Mucosa of descending colon (tissue), 3 donors: ENCODE measurements at regions not wholly inside any gene's neighbourhood (a gene's known extent, or its start where the extent isn't known, plus 50 kb on each side); places are given as distances from the start of the nearest gene placed in this dataset.
"Not testable (repeated sequence)": the region's sequence is repeated elsewhere in the genome, so short reads cannot be mapped to it uniquely, and the experiment has no call there.

Experiments used
- ATAC-seq: fragments of 200-7000 bp; cut with Tn5 transposase; one replicate; pipeline ENCODE4 v1.9.1; 2020; ENCODE audit warnings: mild to moderate bottlenecking, moderate library complexity
- DNase-seq, 3 donors: peaks; one replicate each; pipeline ENCODE4 v3.0.0-alpha.2; 2020
- H3K36me3 ChIP-seq: fragments of 200-600 bp; one replicate; pipeline ENCODE4 v1.8.0; 2021; ENCODE audit warnings: low read depth, mild to moderate bottlenecking
- H3K4me1 ChIP-seq: fragments of 200-600 bp; one replicate; pipeline ENCODE4 v1.8.0; 2021; ENCODE audit warnings: low read depth, mild to moderate bottlenecking
- H3K4me3 ChIP-seq: fragments of 200-600 bp; one replicate; pipeline ENCODE4 v1.8.0; 2021; ENCODE audit warnings: mild to moderate bottlenecking
- H3K9me3 ChIP-seq: fragments of 200-600 bp; one replicate; pipeline ENCODE4 v1.8.0; 2021; ENCODE audit warnings: mild to moderate bottlenecking
- intact Hi-C, 2 donors: fragments of 100-400 bp; cut with DNase I in 1 of 2; cut with micrococcal nuclease in 1 of 2; formaldehyde crosslinking; loops; one replicate each; pipeline versions ENCODE4 v1.11.0 to v1.11.1; 2022; cut with DNase I, micrococcal nuclease
- TF ChIP-seq, protein P1 (sequence below): fragments of 200-600 bp; IDR thresholded peaks from one replicate; pipeline ENCODE4 v1.8.0; 2022; ENCODE audit warnings: antibody characterized with exemption, mild to moderate bottlenecking
- donor health status: DM: no; HTN: no; CAD: no; lungs with moderate emphysema.
- donor health status: DM: no; HTN: no; CAD: no.
- donor health status: DM: no; HTN: yes; CAD: no.

DNA sequence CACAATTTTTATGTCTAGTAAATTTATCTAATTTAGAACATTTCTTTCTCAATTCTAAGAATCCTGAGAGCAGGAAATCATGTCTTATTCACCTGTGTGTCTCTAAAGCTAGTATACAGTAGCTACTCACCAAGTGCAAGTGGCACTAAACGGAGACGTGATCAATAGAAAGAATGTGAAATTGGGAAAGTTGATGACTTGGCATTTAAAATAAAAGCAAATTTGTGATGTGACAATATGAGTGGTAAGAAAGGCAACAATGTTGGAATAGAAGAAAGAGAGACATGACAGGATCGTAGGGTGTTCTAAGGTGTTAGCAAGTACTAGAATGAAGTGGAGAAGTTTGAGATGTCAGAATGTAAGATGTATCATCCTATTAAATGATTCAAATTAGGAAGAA, 725.9 kb downstream of the BCKDHB start:
- DNase-seq = no peak
- Histone ChIP-seq H3K4me3 (no peak overlapping the region), H3K4me1 (no peaks in the 10 kb centered on the region), H3K9me3 (peaks cover 3% of the 10 kb centered on the region), H3K36me3 (no peaks in the 10 kb centered on the region)
- intact Hi-C loops = no loop called here
- no peak for ATAC-seq
- TF ChIP-seq, protein P1, sequence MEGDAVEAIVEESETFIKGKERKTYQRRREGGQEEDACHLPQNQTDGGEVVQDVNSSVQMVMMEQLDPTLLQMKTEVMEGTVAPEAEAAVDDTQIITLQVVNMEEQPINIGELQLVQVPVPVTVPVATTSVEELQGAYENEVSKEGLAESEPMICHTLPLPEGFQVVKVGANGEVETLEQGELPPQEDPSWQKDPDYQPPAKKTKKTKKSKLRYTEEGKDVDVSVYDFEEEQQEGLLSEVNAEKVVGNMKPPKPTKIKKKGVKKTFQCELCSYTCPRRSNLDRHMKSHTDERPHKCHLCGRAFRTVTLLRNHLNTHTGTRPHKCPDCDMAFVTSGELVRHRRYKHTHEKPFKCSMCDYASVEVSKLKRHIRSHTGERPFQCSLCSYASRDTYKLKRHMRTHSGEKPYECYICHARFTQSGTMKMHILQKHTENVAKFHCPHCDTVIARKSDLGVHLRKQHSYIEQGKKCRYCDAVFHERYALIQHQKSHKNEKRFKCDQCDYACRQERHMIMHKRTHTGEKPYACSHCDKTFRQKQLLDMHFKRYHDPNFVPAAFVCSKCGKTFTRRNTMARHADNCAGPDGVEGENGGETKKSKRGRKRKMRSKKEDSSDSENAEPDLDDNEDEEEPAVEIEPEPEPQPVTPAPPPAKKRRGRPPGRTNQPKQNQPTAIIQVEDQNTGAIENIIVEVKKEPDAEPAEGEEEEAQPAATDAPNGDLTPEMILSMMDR = no peak

DNA sequence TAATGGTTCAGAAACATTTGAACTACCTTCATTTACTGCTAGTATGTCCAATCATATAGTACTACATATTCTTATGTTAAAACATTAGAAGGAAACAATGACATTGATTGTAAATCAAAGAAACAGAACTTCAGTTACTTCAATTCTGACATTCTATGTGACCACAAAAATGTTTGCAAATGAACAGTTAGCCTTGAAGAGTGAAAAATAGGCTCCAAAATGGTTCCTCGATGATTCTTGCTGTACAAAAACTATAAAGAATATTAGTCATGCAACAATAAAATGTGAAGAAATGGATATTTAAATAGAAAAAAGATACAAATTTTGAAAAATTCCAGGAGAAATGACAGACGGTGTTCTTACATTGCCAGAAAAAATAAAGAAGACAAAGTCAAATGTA, 686.9 kb downstream of the BCKDHB start:
- Histone ChIP-seq H3K4me1 (no peaks in the 10 kb centered on the region), H3K4me3 (no peak overlapping the region), H3K36me3 (no peaks in the 10 kb centered on the region), H3K9me3 (no peaks in the 10 kb centered on the region)
- DNase-seq (no peak), ATAC-seq (no peak)
- TF ChIP-seq, protein P1 = no peak
- intact Hi-C loops = no loop called here

DNA sequence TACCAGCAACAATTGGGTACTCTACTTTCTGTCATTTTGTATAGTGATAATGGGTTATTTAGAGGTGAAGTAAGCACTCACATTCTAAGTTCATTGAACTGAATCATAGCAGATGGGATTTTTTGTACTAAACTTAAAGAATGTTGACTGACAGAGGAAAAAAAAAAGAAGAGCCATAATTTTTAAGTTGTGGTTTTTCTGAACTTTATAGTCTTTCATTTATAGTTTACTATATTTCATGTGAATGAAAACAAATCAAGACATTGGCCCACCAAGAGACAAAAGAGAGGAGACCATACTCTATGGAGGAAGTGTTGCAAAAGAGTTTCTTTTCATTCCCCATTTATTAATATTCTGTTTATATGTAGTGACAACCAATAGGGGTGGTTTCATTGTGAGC, 685.7 kb downstream of the BCKDHB start:
- TF ChIP-seq, protein P1 = no peak
- ATAC-seq (no peak), DNase-seq (no peak)
- intact Hi-C loops = no loop called here
- no peak overlapping the region for H3K4me3 ChIP-seq
- H3K36me3 ChIP-seq = no peaks in the 10 kb centered on the region
- H3K4me1 ChIP-seq = no peaks in the 10 kb centered on the region
- H3K9me3 ChIP-seq = no peaks in the 10 kb centered on the region

DNA sequence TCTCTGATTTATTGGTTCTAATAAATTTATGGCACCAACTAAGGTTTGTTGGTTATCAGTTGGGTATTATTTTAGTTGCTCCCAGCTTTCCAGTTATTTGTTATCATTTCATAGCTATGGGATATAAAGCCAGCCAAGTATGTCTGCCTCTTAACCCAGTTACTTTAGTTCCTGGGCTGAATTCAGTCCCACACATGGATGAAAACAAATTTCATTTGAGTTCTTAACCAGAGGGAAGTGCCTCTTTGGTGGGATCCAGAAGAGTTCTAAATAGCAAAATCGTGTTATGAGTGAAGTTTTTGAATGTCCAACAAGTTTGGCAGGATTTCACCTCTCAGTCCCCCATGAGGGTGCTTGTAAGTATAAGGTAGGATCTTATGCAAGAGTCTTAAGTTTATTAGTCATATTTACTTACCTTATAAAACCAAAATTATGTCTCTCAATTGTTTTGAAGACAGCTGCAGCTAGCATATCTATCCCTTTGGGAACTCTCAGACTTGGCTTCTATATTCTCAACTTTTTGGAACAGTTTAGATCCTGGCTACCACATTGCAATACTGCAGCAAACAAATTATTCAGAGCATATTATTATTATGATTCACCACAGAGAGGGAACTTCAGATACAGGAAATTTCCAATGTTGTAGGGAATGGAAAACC, 683.6 kb downstream of the BCKDHB start:
- ATAC-seq (no peak), DNase-seq (no peak)
- intact Hi-C loops = no loop called here
- Histone ChIP-seq H3K4me1 (no peaks in the 10 kb centered on the region), H3K36me3 (no peaks in the 10 kb centered on the region), H3K9me3 (no peaks in the 10 kb centered on the region), H3K4me3 (no peak overlapping the region)
- TF ChIP-seq, protein P1 = no peak

DNA sequence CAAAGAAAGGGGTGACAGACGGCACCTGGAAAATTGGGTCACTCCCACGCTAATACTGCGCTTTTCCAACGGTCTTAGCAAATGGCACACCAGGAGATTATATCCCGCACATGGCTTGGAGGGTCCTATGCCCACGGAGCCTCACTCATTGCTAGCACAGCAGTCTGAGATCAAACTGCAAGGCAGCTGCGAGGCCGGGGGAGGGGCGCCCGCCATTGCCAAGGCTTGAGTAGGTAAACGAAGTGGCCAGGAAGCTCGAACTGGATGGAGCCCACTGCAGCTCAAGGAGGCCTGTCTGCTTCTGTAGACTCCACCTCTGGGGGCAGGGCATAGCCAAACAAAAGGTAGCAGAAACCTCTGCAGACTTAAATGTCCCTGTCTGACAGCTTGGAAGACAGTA, 676.8 kb downstream of the BCKDHB start:
- not testable (repeated sequence) for ATAC-seq

DNA sequence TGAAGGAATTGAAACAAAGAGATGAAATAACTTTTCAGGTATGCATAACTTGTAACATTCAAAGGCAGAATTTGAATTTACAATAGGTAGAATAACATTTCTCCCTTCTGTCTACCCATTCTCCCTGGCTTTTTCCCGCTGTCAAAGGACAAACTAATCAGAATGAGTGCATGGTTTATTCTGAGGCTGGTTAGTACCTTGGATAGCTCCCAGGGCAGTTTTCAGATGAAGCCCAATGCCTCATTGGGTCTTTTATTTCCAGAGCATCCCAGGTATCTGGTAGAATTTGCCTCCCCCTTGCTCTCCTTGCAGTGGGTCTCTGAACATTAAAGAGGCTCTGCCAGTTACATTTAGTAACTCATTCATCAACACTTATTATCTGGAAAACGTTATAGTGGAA, 665.5 kb downstream of the BCKDHB start:
- no peak for ATAC-seq
- H3K9me3 ChIP-seq = no peaks in the 10 kb centered on the region
- DNase-seq = no peak
- intact Hi-C loops = no loop called here
- H3K36me3 ChIP-seq = no peaks in the 10 kb centered on the region
- H3K4me1 ChIP-seq = no peaks in the 10 kb centered on the region
- H3K4me3 ChIP-seq = no peak overlapping the region
- TF ChIP-seq, protein P1 = no peak

More for the DNA sequence above, 676.8 kb downstream of the BCKDHB start:
- H3K4me3 ChIP-seq, H3K36me3 ChIP-seq, H3K4me1 ChIP-seq, intact Hi-C loops: not testable (repeated sequence)
- H3K9me3 ChIP-seq = peaks cover 10% of the 10 kb centered on the region
- peak in 1 of 3 donors; percentile 18 for DNase-seq
